Activated CD4-positive, alpha-beta T cell treated with anti-CD3 and anti-CD28 coated beads for 48 hours (primary cell): ENCODE measurements at regions not wholly inside any gene's neighbourhood (a gene's known extent, or its start where the extent isn't known, plus 50 kb on each side); places are given as distances from the start of the nearest gene placed in this dataset.
"Not testable (repeated sequence)": the region's sequence is repeated elsewhere in the genome, so short reads cannot be mapped to it uniquely, and the experiment has no call there.

Source experiments
- DNase-seq: peaks from one replicate; pipeline ENCODE4 v3.0.0-alpha.2; 2020

DNA sequence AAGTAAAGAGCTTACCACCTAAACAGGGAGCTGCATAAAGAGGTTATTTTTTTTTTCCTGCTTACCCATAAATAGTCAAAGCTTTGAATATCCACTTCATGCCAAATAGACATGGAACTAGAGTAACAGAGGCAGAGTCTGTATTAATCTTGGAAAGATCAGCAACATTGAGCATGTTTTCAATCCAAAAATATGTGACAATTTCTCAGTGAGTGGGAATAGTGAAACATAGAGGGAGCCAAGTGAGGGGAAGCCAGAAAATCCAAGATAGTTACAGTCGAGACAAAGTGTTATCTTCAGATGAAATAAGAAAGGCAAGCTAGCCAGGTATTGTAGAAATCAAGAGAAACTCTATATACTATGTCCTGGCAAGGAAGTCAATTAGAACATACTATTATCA is 122.3 kb upstream of the TACR3 start:
- no peak for DNase-seq

DNA sequence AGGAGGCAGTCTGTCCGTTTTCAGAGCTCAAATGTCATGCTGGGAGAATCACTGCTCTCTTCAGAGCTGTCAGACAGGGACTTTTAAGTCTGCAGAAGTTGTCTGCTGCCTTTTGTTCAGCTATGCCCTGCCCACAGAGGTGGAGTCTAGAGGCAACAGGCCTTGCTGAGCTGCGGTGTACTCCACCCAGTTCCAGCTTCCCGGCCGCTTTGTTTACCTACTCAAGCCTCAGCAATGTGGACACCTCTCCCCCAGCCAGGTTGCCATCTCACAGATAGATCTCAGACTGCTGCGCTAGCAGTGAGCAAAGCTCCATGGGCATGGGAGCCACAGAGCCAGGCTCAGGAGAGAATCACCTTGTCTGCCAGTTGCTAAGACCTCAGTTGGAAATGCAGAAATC is 90.5 kb upstream of the TACR3 start:
- not testable (repeated sequence) for DNase-seq

DNA sequence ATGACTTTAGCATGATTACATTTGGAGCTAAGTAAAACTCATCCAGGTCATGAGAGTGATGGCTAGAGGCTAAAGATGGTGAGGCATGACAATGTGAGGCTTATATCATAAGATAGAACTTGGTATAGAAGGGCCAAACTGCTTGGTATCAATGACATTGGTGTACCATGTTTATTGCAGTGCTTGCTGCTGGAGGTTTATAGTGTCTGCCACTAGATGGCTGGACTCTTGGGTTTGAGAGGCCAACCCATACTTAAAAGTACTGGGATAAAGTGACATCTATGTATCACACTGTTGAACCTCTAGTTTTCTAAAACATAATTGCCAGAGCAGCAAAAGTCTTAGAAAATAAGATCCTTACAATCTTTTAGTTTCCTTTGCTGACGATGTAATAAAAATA is 83.0 kb upstream of the TACR3 start:
- DNase-seq = no peak

DNA sequence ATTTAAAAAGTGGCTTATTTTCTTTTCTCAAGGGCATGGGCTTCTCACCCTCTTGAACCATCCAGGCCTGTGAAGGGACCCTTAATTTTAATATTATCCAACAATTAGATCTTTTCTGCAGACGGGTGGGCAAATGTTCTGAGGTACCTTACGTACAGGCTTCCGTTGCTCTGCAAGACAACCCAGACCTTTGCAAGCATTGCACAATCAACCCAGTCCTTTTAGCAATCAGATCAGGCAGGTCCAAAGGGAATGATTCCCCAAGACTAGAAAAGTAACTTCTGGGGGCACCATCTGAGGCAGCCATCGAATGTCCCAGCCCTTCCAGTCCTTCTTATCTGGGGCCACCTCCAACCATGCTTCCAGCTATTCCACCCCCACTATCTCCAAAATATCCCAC is 67.3 kb upstream of the TACR3 start:
- no peak for DNase-seq

DNA sequence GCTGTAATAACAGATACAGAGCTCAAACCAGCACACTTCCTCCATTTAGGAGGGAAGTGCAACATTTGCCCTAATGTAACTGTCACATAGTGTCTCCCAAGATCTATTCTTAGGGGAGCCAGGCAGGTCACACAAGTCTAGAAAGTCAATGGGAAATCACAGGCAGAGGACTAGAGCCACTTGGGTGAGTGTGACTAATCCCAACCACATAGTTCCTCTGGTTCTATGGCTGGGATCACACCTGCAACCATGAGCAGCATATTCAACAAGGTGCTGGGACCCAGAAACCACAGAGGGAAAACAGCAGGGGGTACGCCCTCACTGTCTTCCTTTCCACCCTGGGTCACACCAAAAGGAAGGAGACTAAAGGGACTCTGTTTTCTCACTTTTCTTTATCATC is 66.8 kb upstream of the TACR3 start:
- DNase-seq = no peak

DNA sequence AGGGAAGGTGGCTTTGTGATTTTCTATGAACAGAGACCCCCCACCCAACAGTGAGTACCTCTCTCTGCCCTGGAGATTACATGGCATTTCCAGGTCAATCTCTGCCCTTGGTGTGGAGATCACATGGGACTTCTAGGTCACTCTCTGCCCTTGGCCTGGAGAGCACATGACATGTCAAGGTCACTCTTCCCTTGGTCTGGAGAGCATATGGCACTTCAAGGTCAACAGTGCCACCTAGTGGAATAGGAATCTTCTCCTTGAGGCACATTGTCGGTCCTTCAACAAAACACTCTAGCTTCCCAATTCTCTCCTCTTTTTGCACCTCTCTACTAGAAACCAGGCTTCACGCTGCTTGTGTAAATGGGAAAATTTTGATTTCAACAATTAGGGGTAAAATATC is 66.2 kb upstream of the TACR3 start:
- DNase-seq = peak; percentile 4

DNA sequence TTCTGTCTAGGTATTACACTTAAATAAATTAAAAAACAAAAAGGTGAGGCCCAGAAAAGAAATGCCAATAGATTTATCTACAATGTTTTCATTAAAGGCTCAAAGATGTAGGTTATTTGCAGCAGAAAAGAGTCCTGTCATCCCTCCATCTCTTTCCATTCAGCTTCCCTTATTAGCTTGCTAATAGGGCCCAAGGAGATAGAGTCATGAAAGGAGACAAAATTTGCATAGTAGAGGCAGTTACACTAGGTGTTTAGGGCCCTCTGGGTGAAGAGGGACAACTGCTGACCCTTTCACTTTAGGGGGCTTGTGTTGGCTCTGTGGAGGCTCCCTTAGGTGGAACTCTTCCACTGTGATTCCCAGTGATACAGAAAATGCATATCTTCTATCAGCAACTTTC is 58.4 kb upstream of the TACR3 start:
- no peak for DNase-seq

DNA sequence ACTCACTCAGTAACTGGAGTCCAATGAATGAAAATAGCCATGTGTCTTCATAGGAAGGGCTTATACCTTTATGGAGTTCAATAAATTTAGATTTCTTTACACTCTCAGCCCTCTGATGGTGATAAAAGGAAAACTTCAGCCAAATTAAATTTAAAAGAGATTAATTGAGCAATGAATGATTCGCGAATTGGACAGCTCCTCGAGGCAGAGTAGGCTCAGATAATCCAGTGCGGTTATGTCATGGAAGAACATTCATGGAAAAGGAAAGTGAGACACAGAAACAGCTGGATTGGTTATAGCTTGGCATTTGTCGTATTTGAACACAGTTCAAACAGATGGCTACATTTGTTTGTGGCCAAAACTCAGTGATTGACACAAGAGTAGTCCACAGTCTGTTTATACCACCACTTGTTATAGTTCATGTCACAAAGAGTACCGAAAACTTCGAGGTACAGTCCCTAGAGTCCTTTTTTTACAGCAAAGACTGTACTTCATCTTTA is 54.6 kb upstream of the TACR3 start:
- no peak for DNase-seq

DNA sequence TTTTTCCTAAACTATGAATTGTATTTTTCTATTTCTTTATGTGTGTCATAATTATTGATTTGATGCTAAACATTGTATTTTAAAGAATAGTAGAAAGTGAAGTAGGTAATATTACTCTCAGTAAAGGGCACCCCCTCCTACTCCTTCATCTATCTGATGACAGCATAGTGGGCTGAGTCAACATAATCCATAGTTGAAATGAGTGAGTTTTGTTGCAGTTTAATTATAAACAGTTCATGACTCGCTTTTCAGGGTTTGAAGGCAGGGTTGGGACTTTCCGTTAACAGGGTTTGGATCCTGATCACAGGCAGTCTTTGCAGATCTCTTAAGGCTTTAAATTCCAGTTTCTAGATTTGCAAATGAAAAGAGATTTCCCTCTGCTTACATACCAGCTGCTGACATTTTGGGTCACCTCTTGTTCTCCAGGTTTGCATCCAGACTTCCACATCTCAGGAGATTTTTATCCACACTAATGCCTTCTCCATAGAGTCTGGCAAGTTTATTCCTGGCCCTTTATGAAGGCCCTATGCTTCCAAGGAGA is 54.0 kb upstream of the TACR3 start:
- DNase-seq = no peak
